ENCODE measurements at regions not wholly inside any gene's neighbourhood (a gene's known extent, or its start where the extent isn't known, plus 50 kb on each side); places are given as distances from the start of the nearest gene placed in this dataset.

GRCh38 chr3:107428051-107428858 lies 51.0 kb downstream of the CCDC54 start:
- H3K79me2 ChIP-seq (ENCODE audit: insufficient read depth), result no peaks in the 10 kb centered on the region
- no peaks in the 10 kb centered on the region for H3F3A ChIP-seq (replicated peaks; ENCODE audit: insufficient read depth)
- H3K9me3 ChIP-seq, result no peaks in the 10 kb centered on the region
- no peak overlapping the region for H2AFZ ChIP-seq (ENCODE audit: low read depth)
- no peak overlapping the region for H3K9ac ChIP-seq
- peaks cover 7 to 8% of the 10 kb centered on the region in 2 experiments; a peak in 3 of 4 replicates for H3K4me1 ChIP-seq (ENCODE audit: control insufficient read depth in 1 of 2, insufficient read depth in 2 of 2, low read depth in 1 of 2, low read length in 1 of 2)
- H3K4me2 ChIP-seq, result no peak overlapping the region
- no peaks in the 10 kb centered on the region for H4K20me1 ChIP-seq (ENCODE audit: insufficient read depth)
- DNase-seq, result no peak
- 93% methylated on average over 4 of the region's 4 CpGs for WGBS (ENCODE audit: low lambda C conversion rate)
- no peaks in the 10 kb centered on the region for H3K9me2 ChIP-seq
- POLR2A ChIA-PET, result no interaction called here
- no peaks in the 10 kb centered on the region for H3K27me3 ChIP-seq (ENCODE audit: insufficient read depth)
- CTCF ChIA-PET, result interaction anchor here (1.3 to 4.3 kb wide), 4 partner anchors 7 to 193 kb away, joined by 4 to 36 read pairs (median 13); no protein-coding TSS in a partner anchor
- TF ChIP-seq USF1 (IDR thresholded peaks at IDR 0.05; ENCODE audit: borderline replicate concordance, low read depth) (no peak), USF2 (IDR thresholded peaks at IDR 0.05; ENCODE audit: borderline replicate concordance, low read depth, low read length) (no peak), RFX5 (IDR thresholded peaks at IDR 0.05; ENCODE audit: low read length) (no peak), TAF1 (IDR thresholded peaks at IDR 0.05; ENCODE audit: borderline replicate concordance, low read depth, low read length) (no peak), PBX3 (IDR thresholded peaks at IDR 0.05) (no peak), ZBTB33 (IDR thresholded peaks at IDR 0.05; ENCODE audit: borderline replicate concordance, low read depth) (no peak), GATA2 (CRISPR knock-in tag; IDR thresholded peaks at IDR 0.05) (no peak), YY1 (IDR thresholded peaks at IDR 0.05; ENCODE audit: low read depth) (no peak), RAD21 (IDR thresholded peaks at IDR 0.05; ENCODE audit: low read length) (no peak), EP300 (IDR thresholded peaks at IDR 0.05; ENCODE audit: borderline replicate concordance in 1 of 2, low read depth in 1 of 2, low read length in 1 of 2) (no peak), MAX (IDR thresholded peaks at IDR 0.05; ENCODE audit: low read depth) (no peak), JUND (IDR thresholded peaks at IDR 0.05) (no peak), MXI1 (IDR thresholded peaks at IDR 0.05; ENCODE audit: low read depth, low read length) (no peak), IRF3 (IDR thresholded peaks at IDR 0.05; ENCODE audit: low read depth, low read length) (no peak), NRF1 (IDR thresholded peaks at IDR 0.05; ENCODE audit: low read depth, low read length) (no peak), FOXM1 (IDR thresholded peaks at IDR 0.05; ENCODE audit: low read depth) (no peak)
- H3K4me3 ChIP-seq (ENCODE audit: low read depth in 2 of 2, low read length in 1 of 2), result no peak overlapping the region
- H3K36me3 ChIP-seq (replicated peaks in 1 of 2; ENCODE audit: control insufficient read depth in 1 of 2, insufficient read depth in 2 of 2, low read length in 1 of 2), result no peaks in the 10 kb centered on the region
- no peak overlapping the region for H3K27ac ChIP-seq (ENCODE audit: low read depth in 2 of 2, low read length in 1 of 2)

All from SK-N-SH (cell line).